NCI-H1694 treated with DMSO at 0.1 percent for 48 hours (cell line): ENCODE measurements at regions not wholly inside any gene's neighbourhood (a gene's known extent, or its start where the extent isn't known, plus 50 kb on each side); places are given as distances from the start of the nearest gene placed in this dataset.
"Not testable (repeated sequence)": the region's sequence is repeated elsewhere in the genome, so short reads cannot be mapped to it uniquely, and the experiment has no call there.

Source experiments
- DNase-seq: peaks from one replicate; lab custom pipeline; 2025; lab: John Stamatoyannopoulos, UW

GRCh38 chr21:14613486-14614224 is 67.5 kb upstream of the SAMSN1 start:
- DNase-seq, result no peak

GRCh38 chr21:14610119-14610518 is 64.0 kb upstream of the SAMSN1 start:
- DNase-seq, result not testable (repeated sequence)

GRCh38 chr21:14609274-14609673 is 63.2 kb upstream of the SAMSN1 start:
- no peak for DNase-seq

GRCh38 chr21:14607262-14607661 is 61.1 kb upstream of the SAMSN1 start:
- no peak for DNase-seq

- no peak for DNase-seq
Measured at GRCh38 chr21:14603202-14603601, 57.1 kb upstream of the SAMSN1 start.

- no peak for DNase-seq
Measured at GRCh38 chr21:14602382-14602958, 56.4 kb upstream of the SAMSN1 start.

GRCh38 chr21:14600569-14601297 is 54.6 kb upstream of the SAMSN1 start:
- DNase-seq, result no peak

GRCh38 chr21:14598065-14598464 is 52.0 kb upstream of the SAMSN1 start:
- DNase-seq, result no peak
